ENCODE measurements at regions not wholly inside any gene's neighbourhood (a gene's known extent, or its start where the extent isn't known, plus 50 kb on each side); places are given as distances from the start of the nearest gene placed in this dataset.

DNA sequence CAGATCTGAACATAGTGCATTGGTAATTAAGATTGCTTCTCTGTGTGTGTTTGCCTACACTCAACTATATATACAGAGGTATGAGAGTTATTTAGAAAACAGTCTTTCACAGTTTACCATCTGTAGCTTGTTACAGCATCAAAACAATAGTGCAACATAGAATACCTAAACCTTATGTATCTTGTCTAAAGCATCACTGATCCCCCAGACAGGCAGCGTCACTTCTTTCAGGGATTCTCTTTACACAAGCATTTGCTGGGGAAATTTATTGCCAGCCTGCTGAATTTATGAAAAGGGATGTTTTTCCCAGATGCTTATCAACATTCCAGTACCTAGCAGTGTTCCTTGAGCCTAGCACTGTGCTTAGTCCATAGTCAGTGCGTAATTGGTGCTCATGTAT is 195.8 kb upstream of the COL8A1 start:
- DNase-seq (ENCODE audit: low read depth, low spot score): no peak

DNA sequence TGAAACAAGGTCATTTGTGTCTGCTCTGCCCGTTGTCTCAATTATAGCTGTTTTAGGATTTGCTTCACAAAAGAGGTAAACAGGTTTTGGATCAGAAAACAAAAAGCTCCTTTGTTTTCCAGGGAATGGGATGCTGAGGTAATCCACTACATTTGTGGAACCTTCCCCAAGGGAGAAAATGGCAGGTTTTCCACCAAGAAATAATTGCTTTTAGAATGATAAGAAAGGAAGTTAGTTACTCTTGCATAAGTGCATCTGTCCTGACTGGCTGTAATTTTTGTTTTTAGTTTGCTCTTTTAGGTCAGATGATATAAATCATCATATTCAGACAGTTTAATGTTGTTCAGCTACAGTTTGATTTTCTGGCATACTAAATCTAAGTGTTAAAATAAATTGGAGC is 198.5 kb upstream of the COL8A1 start:
- DNase-seq (ENCODE audit: low read depth, low spot score): peak; percentile 11

DNA sequence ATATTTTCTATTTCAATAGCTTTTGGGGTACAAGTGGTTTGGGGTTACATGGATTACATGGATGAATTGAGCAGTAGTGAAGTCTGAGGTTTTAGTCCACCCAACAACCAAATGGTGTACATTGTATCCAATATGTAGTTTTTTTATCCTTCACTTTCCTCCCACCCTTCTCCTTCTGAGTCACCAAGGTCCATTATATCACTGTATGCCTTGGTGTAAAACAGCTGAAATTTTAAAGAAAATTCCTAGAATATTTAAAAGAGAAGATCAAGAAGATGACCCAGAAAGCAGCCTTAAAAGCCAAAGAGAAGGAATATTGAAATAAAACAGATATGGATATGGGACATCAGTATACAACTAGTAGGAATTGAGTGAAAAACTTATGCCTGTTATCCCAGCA is 204.2 kb upstream of the COL8A1 start:
- DNase-seq (ENCODE audit: low read depth, low spot score): no peak

DNA sequence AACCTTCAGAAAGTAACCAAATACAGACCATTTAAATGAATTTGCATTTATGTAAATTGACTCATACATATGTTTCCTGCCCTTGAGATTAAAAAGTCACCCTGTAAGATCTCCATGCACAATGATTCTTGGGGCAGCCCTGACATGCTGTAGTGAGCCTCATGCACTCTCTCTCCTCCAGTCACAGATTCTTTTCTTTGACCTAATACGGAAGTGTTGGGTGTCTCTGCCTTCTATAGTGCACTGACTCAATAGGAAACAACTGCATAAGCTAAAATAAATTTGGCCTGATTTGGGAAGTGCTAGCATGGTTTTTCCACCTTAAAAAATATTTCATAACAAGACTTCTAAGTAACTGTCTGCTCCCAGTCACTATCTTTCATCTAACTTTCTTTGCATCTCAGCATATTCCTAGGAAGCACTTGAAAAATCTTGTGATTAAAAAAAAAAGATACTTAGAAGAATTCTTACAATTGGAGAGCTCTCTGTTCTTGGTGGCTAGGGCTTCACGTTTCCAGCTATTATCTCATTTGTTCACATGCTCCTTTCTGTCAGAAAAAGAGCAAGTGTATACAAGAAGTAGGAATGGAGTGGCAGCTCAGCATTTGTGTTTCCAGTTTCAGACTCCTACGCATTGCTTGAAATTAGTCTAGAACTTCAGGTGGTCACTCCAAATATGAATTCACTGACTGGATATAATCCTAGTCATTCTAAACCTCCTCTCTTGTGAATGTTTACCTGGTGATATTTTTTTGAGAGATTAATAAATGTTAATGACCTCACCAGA is 207.9 kb upstream of the COL8A1 start:
- no peak for DNase-seq (ENCODE audit: low read depth, low spot score)

DNA sequence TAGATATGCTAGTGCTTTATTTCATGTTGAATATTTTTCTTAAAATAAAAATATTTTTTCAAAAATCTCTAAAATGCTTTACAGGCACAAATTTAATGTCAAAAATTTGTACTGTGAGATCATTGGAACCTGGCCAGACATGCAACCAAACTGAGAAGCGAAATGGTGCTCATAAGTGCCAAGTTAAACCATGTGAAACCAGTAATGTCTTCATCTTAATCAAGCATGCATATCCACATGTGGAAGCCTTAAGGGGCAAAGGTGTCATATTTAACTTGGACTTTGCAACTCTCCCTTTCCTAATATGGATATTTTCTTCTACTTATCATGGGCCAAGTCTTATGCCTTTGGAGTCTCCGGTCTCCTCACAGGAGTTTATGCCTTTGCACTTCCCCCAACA is 208.9 kb upstream of the COL8A1 start:
- no peak for DNase-seq (ENCODE audit: low read depth, low spot score)

DNA sequence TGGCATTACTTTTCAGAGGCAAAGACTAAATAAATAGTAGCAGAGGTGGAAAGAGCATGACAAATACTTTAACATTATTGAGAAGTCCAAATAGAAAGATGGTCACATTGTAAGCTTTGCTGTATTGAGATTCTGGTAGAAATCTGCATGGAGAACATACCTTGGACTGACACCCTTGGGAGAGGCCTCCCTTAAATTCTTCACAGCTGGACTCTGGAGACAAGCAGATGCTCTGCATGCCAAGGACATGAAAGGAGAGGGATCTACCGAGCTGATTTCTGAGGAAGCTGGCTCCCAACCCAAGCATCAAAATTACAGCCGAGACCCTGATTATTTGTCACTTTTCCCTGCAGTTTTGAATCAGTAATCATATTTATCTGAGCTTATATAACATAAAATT is 212.5 kb upstream of the COL8A1 start:
- DNase-seq (ENCODE audit: low read depth, low spot score): no peak

DNA sequence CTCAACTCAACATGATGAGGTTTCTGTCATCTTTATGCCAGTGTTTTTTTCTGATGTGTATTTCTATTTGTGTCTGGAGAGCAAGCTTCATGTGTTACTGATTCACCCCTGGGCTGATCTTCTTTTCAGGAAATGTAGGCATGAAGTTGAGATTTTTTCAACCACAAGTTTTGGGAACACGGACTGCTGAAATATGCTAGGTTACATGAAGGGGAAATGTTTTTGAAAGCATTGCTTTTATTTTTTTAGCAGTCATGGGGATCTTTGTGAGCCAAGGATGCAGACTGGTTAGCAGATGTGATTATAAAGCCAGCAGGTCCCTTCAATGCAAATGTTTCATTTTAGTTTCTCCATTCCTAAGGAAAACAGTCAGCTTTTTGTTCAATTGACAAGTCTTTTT is 219.3 kb upstream of the COL8A1 start:
- peak; percentile 14 for DNase-seq (ENCODE audit: low read depth, low spot score)

DNA sequence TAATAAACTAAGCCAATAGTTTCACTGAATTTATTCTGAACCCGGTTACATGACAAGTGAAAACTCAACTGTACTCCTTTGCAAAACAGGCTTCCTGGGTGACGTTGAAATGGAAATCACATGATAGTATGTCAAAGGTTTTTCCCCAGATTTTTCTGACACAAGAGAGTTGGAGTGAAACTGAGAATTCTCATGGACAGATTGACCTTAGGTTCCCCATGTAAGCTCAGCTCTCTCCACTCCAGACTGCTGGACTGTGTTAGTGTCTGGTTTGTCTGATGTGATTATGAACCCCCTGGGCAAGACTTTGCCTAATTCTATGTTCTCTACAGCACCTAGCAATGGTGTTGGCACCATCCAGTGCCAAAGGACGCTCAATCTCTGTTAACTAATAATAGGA is 219.7 kb upstream of the COL8A1 start:
- no peak for DNase-seq (ENCODE audit: low read depth, low spot score)

DNA sequence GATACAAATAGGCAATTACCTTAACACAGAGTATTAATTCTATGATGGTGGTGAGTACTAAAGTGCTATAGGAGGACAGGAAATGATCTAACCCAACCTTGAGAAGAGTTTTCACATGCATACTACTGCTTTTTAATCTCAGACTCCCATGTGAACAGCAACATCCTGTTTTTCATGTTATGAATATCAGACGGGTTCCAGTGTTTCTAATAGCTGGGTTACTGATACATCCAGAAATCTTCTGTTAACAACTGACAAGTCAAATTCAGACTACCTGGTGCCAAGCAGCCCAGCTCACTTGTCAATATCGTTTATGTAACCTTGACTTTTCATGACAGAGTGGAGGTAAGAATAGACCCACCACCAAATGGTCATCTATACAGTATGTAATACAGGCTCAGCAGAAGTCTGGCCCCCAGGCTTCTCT is 220.2 kb upstream of the COL8A1 start:
- no peak for DNase-seq (ENCODE audit: low read depth, low spot score)

DNA sequence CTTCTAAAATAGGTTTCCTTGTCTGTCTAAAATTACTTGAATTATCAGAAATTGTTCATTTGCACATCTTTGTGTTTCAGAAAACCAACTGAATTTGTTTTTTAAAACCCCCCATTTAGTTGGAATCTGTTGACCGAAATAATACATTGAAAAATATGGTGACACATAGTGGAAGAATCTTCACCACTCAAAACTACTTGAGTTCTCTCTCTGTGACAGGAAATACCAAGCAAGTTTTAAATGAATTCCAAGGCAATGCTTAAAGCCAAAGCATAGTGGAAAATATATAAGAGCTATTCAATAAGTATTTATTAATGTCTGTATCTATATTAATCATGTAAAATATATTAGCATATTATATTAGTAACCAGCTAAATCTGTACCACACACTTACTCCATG is 224.9 kb upstream of the COL8A1 start:
- DNase-seq (ENCODE audit: low read depth, low spot score): peak; percentile 74

DNA sequence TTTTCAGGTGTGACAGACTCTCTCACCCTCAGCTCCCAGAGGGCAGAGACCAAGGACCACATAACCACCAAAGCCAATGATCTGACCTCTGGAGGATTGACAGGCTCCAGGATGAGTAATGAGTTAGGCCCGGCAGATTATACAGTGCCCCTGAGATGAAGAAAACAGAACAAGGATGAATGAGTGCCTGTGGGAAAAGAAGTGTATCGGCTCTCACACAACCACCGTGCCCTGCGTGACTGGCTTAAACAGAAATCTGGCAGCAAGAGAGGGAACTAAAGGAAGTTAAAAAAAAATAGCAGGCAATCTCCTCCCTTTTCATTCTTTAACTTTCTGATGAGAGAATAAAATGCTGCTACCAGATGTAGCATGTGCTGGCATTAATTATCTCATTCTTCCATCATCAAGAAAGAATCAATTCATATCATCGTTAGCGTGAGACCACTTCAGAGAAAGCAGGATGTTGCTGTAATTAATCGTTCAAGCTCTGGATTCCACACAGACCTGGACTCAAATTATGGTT is 227.5 kb upstream of the COL8A1 start:
- DNase-seq (ENCODE audit: low read depth, low spot score): peak; percentile 93

DNA sequence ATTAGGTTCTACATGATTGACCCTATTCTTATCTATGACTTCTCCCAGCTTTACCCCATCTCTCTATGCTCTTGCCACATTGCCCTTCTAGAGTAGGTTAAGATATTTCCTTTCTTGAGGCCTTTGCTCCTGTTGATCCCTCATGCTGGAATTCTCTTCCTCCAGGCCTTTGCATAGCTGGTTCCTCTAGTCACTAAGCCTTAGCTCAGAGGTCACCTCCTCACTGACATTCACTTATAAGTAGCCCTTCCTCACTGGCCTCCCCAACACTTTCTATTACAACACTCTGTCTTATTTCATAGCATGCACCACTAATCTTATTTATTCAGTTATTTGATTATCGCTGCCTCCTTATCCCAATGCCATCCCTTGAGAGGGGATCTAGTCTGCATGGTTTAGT is 228.4 kb upstream of the COL8A1 start:
- DNase-seq (ENCODE audit: low read depth, low spot score): peak; percentile 9

DNA sequence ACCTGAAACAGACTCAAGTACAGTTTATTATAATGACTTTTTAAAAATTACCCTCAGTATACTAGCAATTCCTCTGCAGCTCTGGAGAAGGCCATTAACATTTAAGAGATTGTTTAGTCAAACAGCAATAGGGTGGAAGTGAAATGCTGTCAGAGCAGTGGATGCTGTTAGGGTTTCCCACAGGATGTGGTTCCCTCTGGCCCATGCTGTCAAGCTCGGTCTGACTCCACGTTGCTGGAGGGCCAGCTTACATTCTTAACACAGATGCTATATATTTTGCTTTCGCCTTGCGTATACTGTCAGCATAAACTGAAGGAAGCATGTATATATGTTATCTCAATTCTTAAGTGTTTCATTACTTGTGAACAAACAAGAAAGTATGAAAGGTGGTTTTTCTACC is 231.1 kb upstream of the COL8A1 start:
- no peak for DNase-seq (ENCODE audit: low read depth, low spot score)

DNA sequence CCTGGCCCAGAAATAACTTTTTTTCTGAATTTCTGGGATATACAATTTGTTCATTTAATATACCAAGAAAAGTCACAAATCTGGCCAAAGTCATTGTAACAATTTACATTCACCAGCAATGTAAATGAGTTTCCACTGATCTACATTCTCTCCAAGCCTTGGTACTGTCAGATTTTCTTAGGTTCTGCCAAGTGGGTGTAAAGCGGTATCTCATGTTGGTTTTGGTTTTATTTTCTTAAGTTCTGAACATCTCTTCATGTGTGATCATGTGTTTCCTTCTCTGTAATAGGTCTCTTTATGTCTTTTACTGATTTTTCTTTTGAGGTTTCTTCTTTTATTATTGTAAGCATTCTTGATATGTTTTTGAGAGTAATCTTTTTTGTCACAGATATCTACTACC is 235.6 kb upstream of the COL8A1 start:
- DNase-seq (ENCODE audit: low read depth, low spot score): no peak

DNA sequence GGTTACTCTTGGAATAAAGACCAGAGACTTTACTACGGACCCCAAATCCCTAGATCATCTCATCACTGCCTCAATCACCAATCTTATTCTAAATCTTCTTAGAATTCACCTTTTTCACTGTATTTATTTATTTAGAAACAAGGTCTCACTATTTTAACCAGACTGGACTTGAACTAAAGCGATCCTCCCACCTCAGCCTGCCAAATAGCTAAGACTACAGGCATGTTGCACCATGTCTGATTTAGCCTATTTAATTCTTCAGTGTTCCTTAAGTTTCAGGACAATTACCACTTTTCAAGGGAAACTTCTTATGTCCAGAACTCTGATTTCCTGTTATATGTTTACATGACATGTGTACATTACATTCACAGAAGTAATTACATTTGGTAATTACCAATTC is 238.0 kb upstream of the COL8A1 start:
- DNase-seq (ENCODE audit: low read depth, low spot score): no peak

DNA sequence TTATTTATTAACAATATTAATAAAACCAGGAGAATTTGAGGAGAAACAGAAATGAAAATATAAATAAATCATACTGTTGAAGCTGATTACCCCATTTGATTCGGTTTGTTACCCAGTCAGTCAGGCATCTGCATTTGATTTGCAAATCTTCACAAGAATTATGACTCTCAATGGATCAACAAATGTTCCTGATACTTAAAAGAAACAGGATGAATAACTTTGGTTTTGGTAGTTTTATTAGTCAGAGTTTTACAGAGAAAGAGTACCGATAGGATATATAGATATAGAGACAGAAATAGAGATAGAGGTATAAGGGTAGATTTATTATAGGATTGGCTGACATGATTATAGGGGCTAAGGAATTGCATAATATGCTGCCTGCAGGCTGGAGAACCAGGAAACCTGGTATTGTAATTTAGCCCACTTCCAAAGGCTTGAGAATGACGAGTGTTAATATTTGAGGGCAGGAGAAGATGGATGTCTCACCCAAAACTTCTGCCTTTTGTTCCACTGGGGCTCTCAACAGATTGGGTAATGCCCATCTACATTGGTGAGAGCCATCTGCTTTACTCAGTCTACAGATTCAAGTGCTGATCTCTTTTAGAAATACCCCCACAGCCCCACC is 241.6 kb upstream of the COL8A1 start:
- no peak for DNase-seq (ENCODE audit: low read depth, low spot score)

DNA sequence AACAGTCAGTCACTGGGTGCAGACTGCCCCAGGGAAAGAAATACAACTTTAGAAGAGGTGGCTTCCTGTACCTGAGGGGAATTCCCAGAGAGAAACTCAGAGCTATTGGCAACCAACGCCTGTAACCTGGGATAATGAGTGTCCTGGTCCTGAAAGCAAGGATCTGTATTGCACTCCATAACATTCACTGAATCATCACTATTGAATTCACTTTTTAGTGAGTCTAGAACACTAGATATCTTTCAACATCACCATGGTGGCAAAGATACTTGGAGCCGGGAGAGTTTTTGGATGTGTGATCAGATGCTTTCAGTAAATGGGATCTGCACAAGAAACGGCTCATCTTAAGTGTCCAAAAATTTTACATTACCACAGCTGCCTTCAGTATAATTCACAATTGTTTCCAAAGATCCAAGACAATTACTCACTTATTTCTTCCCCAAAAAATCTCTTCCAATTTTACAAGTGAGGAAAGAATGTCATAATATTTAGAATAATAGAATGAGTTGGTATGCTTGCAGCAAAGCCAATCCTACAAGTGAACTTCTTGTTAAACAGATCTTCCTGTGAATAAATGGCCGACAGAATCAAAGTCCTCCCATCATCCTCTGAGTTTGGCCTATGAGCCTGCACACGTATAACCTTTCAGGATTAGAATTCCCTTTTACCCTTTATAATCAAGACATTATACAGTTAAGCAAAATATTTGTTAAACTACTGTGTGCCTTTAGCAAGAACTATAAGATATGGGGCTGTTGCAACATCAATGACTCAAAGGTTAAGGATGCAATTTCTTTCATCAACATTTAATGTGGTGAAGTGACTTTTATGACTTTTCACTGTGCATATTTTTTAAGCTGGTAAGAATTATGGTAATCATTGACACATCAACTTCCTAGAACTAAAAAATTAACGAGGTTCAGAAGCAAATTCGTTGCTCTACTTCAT is 243.3 kb upstream of the COL8A1 start:
- DNase-seq (ENCODE audit: low read depth, low spot score): peak; percentile 72

DNA sequence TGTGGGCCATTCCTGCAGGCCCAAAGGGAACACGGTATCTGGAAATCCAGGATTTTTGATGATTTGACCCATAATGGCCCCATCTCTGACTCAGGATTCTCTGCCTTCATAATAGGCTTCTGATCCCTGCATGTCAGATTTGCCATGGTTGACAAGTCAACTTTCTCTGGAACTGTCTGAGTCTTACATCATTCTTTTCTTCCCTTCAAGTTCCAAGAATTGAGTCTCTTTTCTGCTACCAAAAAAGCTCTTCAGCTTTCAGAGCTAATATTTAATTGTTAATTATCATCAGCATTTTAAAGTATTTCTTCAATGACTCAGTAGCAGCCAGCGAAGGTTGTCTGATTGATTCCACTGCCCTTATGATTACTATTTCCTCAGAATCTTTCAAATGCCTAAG is 244.4 kb upstream of the COL8A1 start:
- DNase-seq (ENCODE audit: low read depth, low spot score): no peak

DNA sequence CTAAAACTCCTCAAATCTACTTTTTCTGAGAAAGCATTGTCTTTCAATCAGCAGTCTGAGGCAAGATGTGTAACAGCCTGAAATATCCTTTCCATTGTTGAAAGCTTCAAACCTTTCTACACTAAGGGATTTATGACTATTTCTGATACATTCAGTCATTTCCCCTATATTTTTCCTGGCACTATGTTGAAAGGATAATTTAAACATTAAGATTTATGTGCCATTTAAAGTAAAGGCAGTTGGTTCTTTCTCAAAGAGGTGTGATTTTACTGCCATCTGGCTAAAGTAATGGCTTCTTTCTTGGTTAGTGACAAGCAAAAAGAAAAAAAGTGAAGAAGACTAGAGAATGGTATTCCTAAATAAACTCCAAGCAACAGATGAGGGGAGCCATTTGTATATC is 249.6 kb upstream of the COL8A1 start:
- no peak for DNase-seq (ENCODE audit: low read depth, low spot score)

DNA sequence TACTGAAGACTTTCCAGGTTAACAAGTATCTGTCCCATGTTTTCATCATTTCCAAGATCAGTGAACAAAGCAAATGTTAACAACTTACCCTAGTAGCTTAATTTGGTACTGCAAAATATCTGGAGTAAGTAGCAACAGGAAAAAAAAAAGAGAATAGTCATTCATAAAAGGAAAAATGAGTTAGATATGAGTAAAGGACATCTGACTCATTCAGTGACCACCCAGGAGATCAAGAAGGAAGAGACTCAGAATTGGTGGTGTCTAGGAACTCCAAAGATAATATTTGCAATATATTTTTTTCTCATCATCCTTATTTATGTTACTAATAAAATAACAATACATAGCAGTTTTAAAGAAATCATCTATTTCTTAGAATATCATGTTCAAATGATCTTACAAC is 253.8 kb upstream of the COL8A1 start:
- no peak for DNase-seq (ENCODE audit: low read depth, low spot score)

DNA sequence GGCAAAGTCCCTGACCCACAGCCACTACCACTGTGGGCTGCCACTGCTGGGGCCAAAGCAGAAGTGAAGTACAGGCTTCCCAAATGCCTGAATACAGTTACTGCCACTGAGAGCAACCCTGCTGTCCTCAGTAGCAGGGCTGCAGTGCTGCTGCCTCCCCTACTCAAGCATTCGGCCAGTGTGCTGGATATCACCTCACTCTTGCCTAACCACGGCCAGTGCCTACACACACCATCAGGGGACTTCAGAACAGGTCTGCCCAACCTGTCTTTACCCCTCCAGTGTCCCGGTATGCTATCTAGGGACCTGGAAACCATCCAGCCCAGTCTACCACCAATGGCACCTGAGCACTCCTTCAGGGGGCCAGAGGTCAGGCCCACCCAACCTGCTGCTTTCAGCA is 261.5 kb upstream of the COL8A1 start:
- DNase-seq (ENCODE audit: low read depth, low spot score): no peak

DNA sequence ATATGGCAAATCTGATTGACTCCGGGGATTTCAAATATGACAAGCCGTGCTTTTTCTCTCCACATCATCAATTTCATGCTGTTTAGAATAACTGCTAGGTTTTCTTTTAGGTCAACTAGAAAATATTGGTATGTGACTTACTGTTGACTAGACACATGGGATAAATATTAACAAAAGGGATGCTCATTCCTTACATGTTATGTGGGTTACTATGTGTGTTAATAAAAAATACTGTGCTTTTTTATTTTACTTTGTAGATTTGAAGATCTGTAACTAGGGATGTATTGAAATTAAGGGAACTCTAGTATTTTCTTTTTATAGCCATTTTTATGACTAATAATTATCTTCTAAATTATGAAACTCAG is 264.6 kb upstream of the COL8A1 start:
- DNase-seq (ENCODE audit: low read depth, low spot score): no peak

All from astrocyte of the hippocampus (primary cell).